GM21529 (cell line): ENCODE measurements at regions not wholly inside any gene's neighbourhood (a gene's known extent, or its start where the extent isn't known, plus 50 kb on each side); places are given as distances from the start of the nearest gene placed in this dataset.

Experiments
- ATAC-seq: cut with Tn5 transposase; IDR thresholded peaks from one replicate; pipeline ENCODE4 v1.9.1; 2021; ENCODE audit not compliant: unreplicated experiment

- no peak for ATAC-seq
Observed at GRCh38 chr22:49573109-49573765, 254.4 kb downstream of the BRD1 start.

DNA sequence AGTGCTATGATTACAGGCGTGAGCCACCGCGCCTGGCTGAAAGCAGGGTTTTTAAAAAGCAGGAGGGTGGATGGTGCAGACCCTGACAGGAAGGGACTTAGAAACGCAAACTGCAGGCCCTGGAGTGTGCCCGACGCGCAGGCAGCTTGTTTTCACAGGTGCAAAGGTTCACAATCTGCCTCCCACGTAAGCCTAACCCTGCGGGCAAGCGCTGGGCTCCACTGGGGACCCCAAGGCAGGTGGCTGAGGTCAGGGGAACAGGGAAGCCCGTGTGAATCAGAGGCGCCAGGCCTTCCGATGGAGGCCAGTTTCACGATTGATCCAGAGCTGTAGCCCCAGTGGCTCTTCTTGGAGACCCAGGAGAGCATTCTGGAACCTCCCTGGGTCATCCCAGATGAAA lies 256.3 kb downstream of the BRD1 start:
- no peak for ATAC-seq

GRCh38 chr22:49570032-49570848 lies 257.4 kb downstream of the BRD1 start:
- ATAC-seq = no peak

DNA sequence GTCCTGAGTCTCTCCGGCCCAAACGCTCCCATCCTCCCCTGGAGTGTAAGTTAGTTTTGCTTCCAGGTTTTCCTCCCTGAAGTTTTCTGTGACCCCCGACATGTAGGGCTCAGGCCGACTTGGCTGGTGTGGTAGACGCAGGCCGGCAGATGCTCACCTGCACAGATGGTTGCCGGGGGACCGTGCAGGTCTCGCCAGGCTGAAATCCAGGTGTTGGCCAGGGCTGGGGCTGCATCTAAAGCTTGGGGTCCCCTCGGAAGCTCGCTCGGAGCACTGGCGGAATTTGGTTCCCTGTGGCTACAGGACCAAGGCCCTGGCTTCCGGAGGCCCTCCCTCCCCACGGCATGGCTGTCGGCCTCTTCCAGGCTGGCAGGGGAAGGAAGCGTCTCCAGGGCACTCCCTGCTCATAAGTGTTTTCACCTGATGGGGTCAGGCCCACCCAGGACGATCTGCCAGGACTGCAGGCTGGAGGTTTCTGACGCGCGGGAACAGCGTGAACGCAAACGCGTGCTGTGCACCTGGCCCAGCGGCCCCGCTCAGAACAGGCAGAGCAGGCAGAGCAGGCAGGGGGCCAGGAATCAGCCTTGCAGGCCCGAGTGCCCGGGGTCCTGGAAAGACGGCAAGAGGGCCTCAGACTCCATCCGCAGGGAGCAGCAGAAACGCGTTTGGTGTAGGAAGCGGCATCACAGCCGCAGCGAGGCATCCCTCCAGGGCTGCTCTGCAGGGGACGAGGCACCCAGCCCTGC lies 258.2 kb downstream of the BRD1 start:
- ATAC-seq = no peak

- no peak for ATAC-seq
Observed at GRCh38 chr22:49568751-49569285, 258.9 kb downstream of the BRD1 start.

DNA sequence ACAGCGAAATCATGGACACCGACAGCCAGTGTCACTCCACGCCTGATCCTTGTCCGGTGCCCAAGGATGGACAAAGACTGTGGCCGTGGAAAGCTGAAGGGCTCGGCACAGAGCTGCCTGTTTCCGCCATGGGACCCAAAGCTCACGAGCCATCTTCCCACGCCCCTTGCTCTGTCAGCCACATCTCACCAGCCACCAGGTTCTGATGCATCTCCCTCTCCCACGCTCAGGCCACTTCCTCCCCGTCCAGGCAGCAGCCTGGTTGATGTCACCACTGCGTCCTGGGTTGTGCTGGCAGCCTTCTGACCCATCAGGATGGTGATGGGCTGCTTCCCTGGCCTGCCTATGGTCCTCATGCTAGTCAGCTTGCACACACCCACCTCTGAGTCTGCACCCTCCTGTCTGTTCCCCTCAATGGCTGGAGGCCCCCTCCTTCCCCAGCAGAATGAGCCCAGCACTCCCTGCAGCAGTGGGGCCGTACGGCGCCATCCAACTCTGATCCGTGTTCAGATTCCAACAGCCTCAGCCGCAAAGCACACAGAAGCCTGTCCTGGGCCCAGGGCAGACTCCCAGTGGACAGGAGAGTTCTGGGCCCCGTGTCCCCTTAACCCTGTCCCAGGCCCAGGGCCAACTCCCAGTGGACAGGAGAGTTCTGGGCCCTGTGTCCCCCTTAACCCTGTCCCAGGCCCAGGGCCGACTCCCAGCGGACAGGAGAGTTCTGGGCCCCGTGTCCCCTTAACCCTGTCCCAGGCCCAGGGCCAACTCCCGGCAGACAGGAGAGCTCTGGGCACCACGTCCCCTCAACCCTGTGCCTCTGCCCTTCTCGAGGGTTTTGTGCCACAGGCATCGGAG lies 259.5 kb downstream of the BRD1 start:
- no peak for ATAC-seq

GRCh38 chr22:49566693-49567092 lies 261.0 kb downstream of the BRD1 start:
- ATAC-seq = no peak

DNA sequence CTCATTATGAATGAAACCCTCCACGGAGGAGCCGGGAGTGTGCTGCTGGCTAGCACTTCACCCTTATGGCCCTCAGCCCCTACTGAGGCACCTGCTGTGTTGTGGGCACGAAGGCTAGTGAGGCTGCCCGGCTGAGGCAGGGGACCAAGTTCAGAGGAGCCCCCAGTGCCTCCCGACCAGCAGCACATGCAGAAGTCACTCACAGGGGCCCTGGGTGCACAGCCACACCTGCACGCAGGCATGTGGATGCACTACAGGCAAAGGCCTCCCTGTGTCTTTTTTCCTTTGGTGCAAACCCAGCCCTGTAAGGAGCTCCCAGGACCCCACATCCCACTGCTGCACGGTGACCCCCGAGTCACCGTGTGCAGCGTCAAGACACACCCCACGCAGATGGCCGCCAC lies 261.5 kb downstream of the BRD1 start:
- no peak for ATAC-seq

- no peak for ATAC-seq
Observed at GRCh38 chr22:49565516-49565855, 262.2 kb downstream of the BRD1 start.

DNA sequence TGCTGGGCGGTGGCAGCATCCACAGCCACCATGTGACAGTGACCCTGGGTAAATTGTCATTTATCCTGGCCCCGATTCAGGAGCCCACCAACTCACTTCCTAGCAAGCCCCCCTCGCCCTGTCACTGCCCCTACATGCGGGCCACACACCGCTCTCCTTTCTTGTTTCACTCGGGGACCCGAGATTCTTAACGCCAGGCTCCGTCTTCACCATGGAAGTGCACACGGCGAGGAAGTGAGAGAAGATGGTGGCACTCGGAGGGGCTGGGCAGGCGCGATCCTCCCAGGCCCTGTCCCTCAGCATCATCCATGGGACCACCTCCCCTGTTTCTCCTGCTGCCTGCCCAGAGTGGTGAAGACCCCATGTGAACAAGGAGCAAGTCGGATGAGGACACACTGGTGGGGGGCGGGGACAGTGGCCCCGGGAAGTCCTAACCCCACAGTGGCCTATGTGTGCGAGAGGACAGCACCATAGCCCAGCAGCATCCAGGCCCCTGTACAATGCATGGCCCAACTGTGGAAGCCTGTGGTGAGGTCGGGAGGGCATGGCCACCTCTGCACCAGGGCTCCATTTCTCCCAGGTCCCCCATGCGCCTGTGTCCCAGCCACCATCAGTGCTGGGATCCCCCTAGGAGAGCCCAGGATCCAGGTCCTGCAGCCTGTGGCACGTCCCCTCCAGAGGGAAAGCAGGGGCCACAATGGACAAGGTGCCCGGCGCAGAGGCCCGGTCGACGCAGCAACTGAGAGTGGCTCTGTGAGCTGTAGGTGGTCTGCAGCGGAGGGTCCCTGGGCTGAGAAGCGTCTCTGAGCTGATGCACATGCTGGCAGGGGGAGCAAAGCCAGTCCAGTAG lies 262.8 kb downstream of the BRD1 start:
- no peak for ATAC-seq

DNA sequence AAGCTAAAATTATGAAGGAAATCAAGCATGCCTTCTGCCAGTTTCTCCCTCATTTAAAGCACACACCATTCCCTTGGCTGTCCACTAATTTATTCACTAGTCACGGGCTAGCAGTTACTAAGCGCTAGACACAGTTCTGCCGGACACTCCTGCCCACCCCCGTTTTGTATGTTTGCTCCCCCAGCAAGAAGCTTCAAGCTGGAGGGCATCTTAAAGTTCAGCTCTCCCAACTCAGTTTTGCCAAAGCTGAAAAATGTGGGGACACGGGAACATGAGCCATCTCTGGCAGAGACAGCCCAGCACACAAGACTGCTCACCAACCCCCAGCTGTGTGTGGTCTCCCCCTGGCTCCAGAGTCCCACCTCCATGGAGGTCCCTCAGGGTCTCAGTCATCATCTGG lies 263.6 kb downstream of the BRD1 start:
- no peak for ATAC-seq

DNA sequence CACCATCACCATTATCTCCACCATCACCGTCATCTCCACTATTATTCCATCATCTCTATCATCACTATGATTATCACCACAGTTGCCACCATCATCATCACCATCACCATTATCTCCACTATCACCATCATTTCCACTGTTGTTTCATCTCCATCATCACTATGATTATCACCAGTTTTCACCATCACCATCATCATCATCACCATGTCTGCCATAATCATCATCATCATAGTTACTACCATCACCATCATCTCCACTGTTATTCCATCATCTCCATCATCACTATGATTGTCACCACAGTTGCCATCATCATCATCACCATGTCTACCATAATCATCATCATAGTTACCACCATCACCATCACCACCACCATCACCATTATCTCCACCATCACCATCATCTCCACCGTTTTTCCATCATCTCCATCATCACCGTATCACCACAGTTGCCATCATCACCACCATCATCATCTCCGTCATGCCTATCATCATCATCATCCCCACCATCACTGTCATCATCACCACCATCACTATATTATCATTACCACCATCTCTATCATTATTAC lies 264.9 kb downstream of the BRD1 start:
- no peak for ATAC-seq

GRCh38 chr22:49561976-49562375 lies 265.7 kb downstream of the BRD1 start:
- ATAC-seq = no peak

DNA sequence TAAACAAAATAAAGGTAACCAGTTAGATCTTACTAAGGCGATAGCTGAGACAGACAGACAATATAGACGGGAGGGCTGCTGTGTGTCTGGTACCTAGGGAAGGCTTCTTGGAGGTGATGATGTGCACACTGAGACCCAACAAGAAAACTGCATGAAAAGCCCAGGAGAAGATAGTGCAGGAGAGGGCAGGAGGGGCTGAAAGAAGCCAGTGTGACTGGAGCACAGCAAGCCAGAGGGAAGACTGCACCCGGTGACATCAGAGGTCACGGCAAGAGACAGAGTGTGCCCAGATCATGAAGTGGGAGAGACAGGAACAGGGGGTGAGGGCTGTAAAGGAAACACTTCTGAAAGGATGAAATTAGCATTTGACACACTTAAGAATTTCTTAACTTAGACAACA lies 266.3 kb downstream of the BRD1 start:
- no peak for ATAC-seq

DNA sequence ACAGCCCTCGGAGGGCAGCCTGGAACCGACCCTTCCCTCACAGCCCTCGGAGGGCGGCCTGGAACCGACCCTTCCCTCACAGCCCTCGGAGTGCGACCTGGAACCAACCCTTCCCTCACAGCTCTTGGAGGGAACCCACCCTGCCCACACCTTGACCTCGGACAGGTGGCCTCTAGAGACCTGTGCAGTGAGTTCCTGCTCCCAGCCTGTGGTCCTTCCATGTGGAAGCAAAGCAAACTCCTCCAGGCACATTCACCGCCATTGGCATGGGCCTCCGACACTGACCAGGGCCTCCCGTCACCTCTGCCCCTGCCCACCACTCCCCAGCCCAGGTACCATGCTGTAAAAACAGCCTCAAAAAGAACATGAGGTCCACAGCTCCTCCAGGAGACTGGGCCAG lies 272.1 kb downstream of the BRD1 start:
- no peak for ATAC-seq

DNA sequence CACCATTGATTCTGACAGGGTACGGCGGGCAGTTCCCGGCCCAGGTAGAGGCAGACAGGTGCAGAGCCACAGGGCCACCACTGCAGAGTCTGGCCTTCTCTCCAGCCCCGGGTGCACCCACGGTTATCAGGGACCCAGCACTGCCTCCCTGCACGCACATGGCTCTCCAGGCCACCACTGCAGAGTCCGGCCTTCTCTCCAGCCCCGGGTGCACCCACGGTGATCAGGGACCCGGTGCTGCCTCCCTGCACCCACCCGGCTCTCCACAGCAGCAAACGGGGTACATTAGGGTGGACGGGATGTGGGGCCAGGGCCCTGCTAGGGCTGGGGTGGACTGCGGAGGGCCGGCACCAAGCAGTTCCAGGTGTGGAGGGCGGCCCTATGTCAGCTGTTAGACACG lies 272.9 kb downstream of the BRD1 start:
- ATAC-seq = no peak

DNA sequence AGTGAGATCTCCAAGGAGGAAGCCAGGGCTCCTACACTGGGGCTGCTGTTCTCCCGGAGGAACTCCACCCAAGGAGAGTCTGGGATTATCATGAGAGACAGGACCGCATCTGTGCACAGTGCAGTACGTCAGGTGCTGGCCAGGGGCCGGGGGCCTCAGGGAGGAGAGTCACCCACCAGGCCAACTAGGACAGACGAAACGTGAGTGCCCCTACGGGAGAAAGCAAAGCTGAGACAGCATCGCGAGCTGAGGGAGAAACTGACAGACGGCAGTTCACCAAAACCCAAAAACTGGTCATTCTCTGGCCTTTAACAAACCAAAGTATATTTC lies 273.4 kb downstream of the BRD1 start:
- ATAC-seq = no peak

DNA sequence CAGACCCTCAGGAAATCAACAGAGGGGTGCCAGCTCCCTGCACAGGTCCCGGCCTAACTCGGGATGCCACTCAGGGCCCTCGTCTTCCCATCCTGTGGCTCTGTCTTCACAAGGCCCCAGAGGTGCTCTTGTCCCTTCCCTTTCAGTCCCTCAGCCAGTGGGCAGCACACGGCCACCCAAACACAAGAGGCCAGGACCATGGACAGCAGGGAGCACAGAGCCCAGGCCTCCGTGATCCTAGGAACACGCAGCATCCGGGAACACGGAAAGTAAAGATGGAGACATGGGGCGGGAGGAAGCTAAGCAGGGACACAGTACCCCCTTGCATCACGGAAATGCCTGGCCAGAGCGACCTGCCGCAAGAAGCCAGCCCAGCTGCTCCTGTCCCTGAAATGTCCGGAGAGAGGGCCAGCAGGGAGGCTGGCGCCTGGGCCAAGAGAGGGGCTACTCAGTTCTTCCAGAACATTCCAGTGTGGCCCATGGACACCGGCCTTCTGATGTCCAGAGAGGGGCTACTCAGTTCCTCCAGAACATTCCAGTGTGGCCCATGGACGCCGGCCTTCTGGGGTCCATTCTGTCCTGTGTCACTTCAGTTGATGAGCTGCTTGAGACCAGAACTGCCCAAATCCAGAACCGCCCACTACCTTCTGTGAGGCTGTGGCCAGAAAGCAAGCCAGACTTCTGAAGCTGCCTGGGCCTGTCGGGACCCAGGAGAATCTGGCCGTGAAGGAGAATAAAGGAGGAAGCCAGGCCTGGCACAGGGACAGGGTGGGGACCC lies 274.0 kb downstream of the BRD1 start:
- ATAC-seq = no peak

DNA sequence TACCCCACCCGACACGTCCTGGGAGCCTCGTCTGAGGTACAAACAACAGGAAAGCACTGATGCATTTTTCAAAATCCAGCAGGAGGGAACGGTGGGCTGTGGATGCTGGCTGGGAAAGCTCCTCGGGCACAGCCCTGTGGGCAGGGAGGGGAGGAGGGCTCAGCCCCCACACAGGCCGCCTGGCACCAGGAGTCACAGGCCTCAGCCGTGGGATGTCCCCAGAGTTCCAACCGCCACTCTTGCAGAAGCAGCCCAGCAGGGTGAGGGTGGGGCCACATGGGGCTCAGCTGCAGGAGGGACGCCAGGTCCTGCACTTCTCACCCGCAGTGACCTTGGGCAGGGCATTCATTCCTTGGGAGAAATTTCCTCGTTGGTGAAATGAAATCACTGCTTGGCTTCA lies 274.6 kb downstream of the BRD1 start:
- ATAC-seq = no peak
